Neuronal stem cell (in vitro differentiated cells): ENCODE measurements at regions not wholly inside any gene's neighbourhood (a gene's known extent, or its start where the extent isn't known, plus 50 kb on each side); places are given as distances from the start of the nearest gene placed in this dataset.

Experiments
- DNase-seq: peaks from one replicate; pipeline ENCODE4 v3.0.0-alpha.2; 2013; ENCODE audit warnings: low spot score
- H2AFZ ChIP-seq: one replicate; pipeline ENCODE4 v1.6.1; 2013; ENCODE audit warnings: mild to moderate bottlenecking, low read length, inconsistent platforms
- H2AK5ac ChIP-seq: 2 replicates; pipeline ENCODE4 v1.6.1; 2013; ENCODE audit warnings: low read depth, mild to moderate bottlenecking, inconsistent platforms, low read length, moderate library complexity, mixed read lengths
- H2BK120ac ChIP-seq: 2 replicates; pipeline ENCODE4 v1.6.1; 2013; ENCODE audit warnings: low read depth, mild to moderate bottlenecking, inconsistent platforms, low read length, moderate library complexity, mixed read lengths
- H2BK12ac ChIP-seq: one replicate; pipeline ENCODE4 v1.6.1; 2013; ENCODE audit warnings: low read length, inconsistent platforms
- H2BK15ac ChIP-seq: 2 replicates; pipeline ENCODE4 v1.6.1; 2013; ENCODE audit warnings: mild to moderate bottlenecking, low read length, inconsistent platforms, mixed read lengths
- H2BK5ac ChIP-seq: one replicate; pipeline ENCODE4 v1.6.1; 2013; ENCODE audit warnings: inconsistent platforms, mild to moderate bottlenecking, low read length, moderate library complexity
- H3K14ac ChIP-seq: one replicate; pipeline ENCODE4 v1.6.1; 2013; ENCODE audit warnings: low read length, inconsistent platforms
- H3K18ac ChIP-seq: 2 replicates; pipeline ENCODE4 v1.6.1; 2013; ENCODE audit warnings: low read length, inconsistent platforms
- H3K23ac ChIP-seq: 2 replicates; pipeline ENCODE4 v1.6.1; 2013; ENCODE audit warnings: low read depth, mild to moderate bottlenecking, mixed read lengths, low read length, inconsistent platforms; ENCODE audit not compliant: poor library complexity
- H3K27ac ChIP-seq: replicated peaks from 3 replicates; pipeline ENCODE4 v1.5.1; 2013; ENCODE audit warnings: low read length, inconsistent platforms
- H3K27me3 ChIP-seq, 3 experiments: 2 replicates each; pipeline ENCODE4 v1.6.1; 2013; ENCODE audit warnings: low read length in 3 of 3, mild to moderate bottlenecking in 2 of 3, inconsistent platforms in 1 of 3, low read depth in 1 of 3, mixed read lengths in 1 of 3, moderate library complexity in 1 of 3; ENCODE audit not compliant: control insufficient read depth in 3 of 3, insufficient read depth in 3 of 3
- H3K36me3 ChIP-seq, 2 donors: replicated peaks in 1 of 2; 2 replicates each; pipeline ENCODE4 v1.6.1; 2013; ENCODE audit warnings: low read length in 2 of 2; ENCODE audit not compliant: control insufficient read depth in 2 of 2, insufficient read depth in 2 of 2
- H3K4ac ChIP-seq: 2 replicates; pipeline ENCODE4 v1.6.1; 2013; ENCODE audit warnings: inconsistent platforms, mild to moderate bottlenecking, low read length, moderate library complexity
- H3K4me1 ChIP-seq, 2 donors: 1 replicate in 1 of 2; 2 replicates in 1 of 2; pipeline ENCODE4 v1.6.1; 2013; ENCODE audit warnings: low read length in 2 of 2, low read depth in 1 of 2; ENCODE audit not compliant: control insufficient read depth in 2 of 2, insufficient read depth in 1 of 2
- H3K4me2 ChIP-seq: one replicate; pipeline ENCODE4 v1.6.1; 2013; ENCODE audit warnings: mild to moderate bottlenecking, low read length, inconsistent platforms; ENCODE audit not compliant: insufficient read depth, poor library complexity, severe bottlenecking
- H3K4me3 ChIP-seq, 2 donors: 2 replicates each; pipeline ENCODE4 v1.5.1; 2013; ENCODE audit warnings: low read length in 2 of 2, mild to moderate bottlenecking in 2 of 2, inconsistent platforms in 1 of 2, moderate library complexity in 1 of 2
- H3K79me1 ChIP-seq: one replicate; pipeline ENCODE4 v1.6.1; 2013; ENCODE audit warnings: low read depth, mild to moderate bottlenecking, inconsistent platforms, low read length, moderate library complexity
- H3K9ac ChIP-seq: one replicate; pipeline ENCODE4 v1.6.1; 2013; ENCODE audit warnings: mild to moderate bottlenecking, low read depth, low read length, inconsistent platforms; ENCODE audit not compliant: poor library complexity
- H3K9me3 ChIP-seq, 2 donors: replicated peaks in 1 of 2; 2 replicates each; pipeline versions ENCODE3 to v1.6.1; 2013; ENCODE audit warnings: low read length in 2 of 2, mild to moderate bottlenecking in 2 of 2, inconsistent platforms in 1 of 2, low read depth in 1 of 2, mixed read lengths in 1 of 2, moderate library complexity in 1 of 2; ENCODE audit not compliant: control insufficient read depth in 2 of 2, insufficient read depth in 1 of 2
- H4K8ac ChIP-seq: one replicate; pipeline ENCODE4 v1.6.1; 2013; ENCODE audit warnings: low read depth, mild to moderate bottlenecking, inconsistent platforms, low read length, moderate library complexity
- H4K91ac ChIP-seq: one replicate; pipeline ENCODE4 v1.6.1; 2013; ENCODE audit warnings: low read length, low read depth, mild to moderate bottlenecking, inconsistent platforms; ENCODE audit not compliant: poor library complexity
- WGBS, 2 donors: extraction: QIAGEN DNeasy Blood & Tissue Kit; methylation state at CpG; one replicate each; pipeline ENCODE4 v1.1.7; 2013; ENCODE audit warnings: missing lambda C conversion rate in 2 of 2, mixed read lengths in 1 of 2; ENCODE audit not compliant: insufficient read length in 2 of 2, insufficient replicate concordance in 1 of 2; ENCODE audit errors: extremely low coverage in 2 of 2; 5-methylcytosine and 5-hydroxymethylcytosine counted together

DNA sequence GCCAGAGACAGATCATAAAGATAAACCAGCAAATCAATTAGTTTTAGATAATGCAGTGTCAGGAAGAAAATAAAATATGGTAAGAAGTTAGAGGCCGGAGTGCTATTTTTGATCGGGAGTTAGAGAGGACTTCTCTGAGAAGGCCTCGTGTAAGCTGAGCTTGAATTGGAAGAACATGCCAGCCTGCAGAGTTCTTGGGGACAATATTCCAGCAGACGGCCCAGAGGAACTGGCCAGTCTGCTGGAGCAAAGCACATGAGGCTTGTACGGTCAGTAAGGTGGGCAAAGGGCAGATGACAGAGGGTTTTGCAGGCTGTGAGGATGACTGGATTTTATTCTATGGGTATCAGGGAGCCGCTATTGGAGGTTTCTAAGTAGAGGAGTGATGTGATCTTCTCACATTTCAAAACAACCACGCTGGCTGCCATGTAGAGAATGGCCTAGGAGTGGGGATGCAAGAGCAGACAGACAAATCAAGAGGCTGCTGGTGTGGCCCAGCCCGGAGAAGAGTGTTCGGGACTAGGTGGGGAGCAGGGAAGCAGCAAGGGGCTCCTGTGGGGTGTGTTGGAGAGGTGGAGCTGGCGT, 84.0 kb downstream of the HES1 start:
- no peak overlapping the region for H2BK12ac ChIP-seq
- H3K4me1 ChIP-seq = peaks cover 0 to 4% of the 10 kb centered on the region in 2 donors
- no peak overlapping the region for H2BK15ac ChIP-seq
- peak overlapping the region; percentile 61 for H3K14ac ChIP-seq
- no peak overlapping the region for H3K23ac ChIP-seq
- H3K4me3 ChIP-seq = no peak overlapping the region
- no peak overlapping the region for H3K4me2 ChIP-seq
- H3K4ac ChIP-seq = no peak overlapping the region
- peaks cover 0 to 4% (median 0%) of the 10 kb centered on the region in 3 experiments for H3K27me3 ChIP-seq
- no peak overlapping the region for H3K18ac ChIP-seq
- no peak for DNase-seq
- no peaks in the 10 kb centered on the region for H3K79me1 ChIP-seq
- H3K27ac ChIP-seq = no peak overlapping the region
- H2AK5ac ChIP-seq = no peak overlapping the region
- no peak overlapping the region for H2AFZ ChIP-seq
- no CpG with 5 or more reads among the region's 10 CpGs for WGBS, 2 donors
- H4K8ac ChIP-seq = no peak overlapping the region
- H3K36me3 ChIP-seq = no peaks in the 10 kb centered on the region
- H3K9ac ChIP-seq = no peak overlapping the region
- no peak overlapping the region for H2BK5ac ChIP-seq
- H4K91ac ChIP-seq = no peak overlapping the region
- H2BK120ac ChIP-seq = no peak overlapping the region
- H3K9me3 ChIP-seq = no peaks in the 10 kb centered on the region

DNA sequence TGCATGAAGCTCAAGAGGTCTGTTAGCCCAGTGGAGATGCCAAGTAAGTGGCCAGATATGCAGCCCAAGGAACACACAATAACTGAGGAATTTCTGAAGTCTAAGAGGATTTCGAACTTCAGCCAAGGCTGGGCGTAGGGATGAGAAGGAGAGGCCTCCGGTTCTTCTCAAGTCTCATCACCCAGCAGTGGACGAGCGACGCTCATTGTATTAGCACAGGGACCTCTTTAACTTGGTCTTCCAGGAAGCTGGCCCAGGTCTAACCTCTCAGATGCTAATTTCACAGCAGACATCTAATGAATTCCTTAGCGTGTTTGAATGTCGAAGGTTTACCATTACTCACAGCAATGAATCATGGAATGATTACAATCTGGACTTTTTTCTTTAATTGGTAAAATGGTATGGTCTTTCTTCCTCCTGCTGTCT, 85.0 kb downstream of the HES1 start:
- Histone ChIP-seq H3K23ac (no peak overlapping the region), H3K9ac (no peak overlapping the region), H4K8ac (no peak overlapping the region), H3K14ac (no peak overlapping the region), H4K91ac (no peak overlapping the region), H3K4me2 (no peak overlapping the region), H3K79me1 (no peaks in the 10 kb centered on the region), H3K9me3 (no peaks in the 10 kb centered on the region), H2AK5ac (peak overlapping the region; percentile 19), H3K36me3 (no peaks in the 10 kb centered on the region), H3K27me3 (peaks cover 0 to 4% (median 0%) of the 10 kb centered on the region in 3 experiments), H3K4me3 (no peak overlapping the region), H2BK12ac (no peak overlapping the region), H2AFZ (no peak overlapping the region), H2BK15ac (no peak overlapping the region), H2BK5ac (no peak overlapping the region), H3K4ac (no peak overlapping the region), H2BK120ac (no peak overlapping the region), H3K27ac (no peak overlapping the region), H3K4me1 (peaks cover 0 to 7% of the 10 kb centered on the region in 2 donors), H3K18ac (no peak overlapping the region)
- DNase-seq = no peak
- no CpG with 5 or more reads among the region's 8 CpGs for WGBS, 2 donors

DNA sequence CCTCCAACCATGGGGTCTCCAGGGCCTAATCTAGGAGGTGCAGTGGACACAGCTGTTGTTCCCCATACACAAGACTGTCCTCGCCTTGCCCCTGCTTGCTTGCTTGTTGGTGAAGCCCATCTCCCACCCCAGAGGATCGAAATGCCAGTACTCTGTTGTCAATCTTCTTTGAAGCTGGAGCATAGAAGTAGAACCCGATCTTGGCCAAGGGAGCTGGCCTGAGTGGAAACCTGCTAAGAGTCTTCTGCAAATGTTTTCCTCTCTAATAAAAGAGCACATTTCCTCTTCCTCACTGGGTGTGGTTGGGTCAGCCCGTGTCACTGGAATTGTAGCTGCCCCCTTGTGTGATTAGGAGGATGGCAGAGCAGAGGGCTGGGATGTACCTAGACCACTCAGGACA, 85.4 kb downstream of the HES1 start:
- Histone ChIP-seq H2BK120ac (no peak overlapping the region), H4K8ac (no peak overlapping the region), H3K23ac (no peak overlapping the region), H3K79me1 (no peaks in the 10 kb centered on the region), H3K27me3 (peaks cover 0 to 4% (median 0%) of the 10 kb centered on the region in 3 experiments), H3K9ac (no peak overlapping the region), H2BK12ac (no peak overlapping the region), H2AK5ac (no peak overlapping the region), H3K4me3 (no peak overlapping the region), H3K18ac (no peak overlapping the region), H3K4ac (no peak overlapping the region), H3K27ac (no peak overlapping the region), H3K4me1 (peaks cover 2 to 9% of the 10 kb centered on the region in 2 donors), H3K9me3 (peaks cover 0 to 1% of the 10 kb centered on the region in 2 donors), H2BK5ac (no peak overlapping the region), H4K91ac (no peak overlapping the region), H3K4me2 (no peak overlapping the region), H3K36me3 (no peaks in the 10 kb centered on the region), H3K14ac (no peak overlapping the region), H2BK15ac (no peak overlapping the region), H2AFZ (no peak overlapping the region)
- WGBS, 2 donors = no CpG with 5 or more reads among the region's 4 CpGs
- no peak for DNase-seq

DNA sequence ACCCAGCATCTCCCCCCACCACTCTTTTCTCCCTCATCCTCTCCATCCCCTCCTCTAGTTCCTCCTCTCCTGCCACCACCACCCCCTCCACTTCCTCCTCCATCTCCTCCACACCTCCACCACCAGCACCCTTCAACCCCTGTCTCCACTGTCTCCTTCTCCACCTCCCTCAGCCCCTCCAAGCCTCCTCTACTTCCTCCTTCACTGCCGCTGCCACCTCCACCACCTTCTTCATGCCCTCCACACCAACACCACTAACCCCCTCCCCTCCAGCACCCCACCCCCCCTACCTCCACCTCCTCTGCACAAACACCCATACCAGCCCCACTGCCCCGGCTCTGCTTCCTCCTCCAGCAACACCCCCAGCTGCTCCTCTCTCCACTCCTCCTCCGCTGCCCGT, 88.0 kb downstream of the HES1 start:
- H3K4me2 ChIP-seq = no peak overlapping the region
- no peaks in the 10 kb centered on the region for H3K79me1 ChIP-seq
- no peak overlapping the region for H4K91ac ChIP-seq
- H2BK15ac ChIP-seq = no peak overlapping the region
- DNase-seq = no peak
- peaks cover 0 to 7% of the 10 kb centered on the region in 2 donors for H3K9me3 ChIP-seq
- no peak overlapping the region for H3K27ac ChIP-seq
- no peak overlapping the region for H2AK5ac ChIP-seq
- no peak overlapping the region for H2BK120ac ChIP-seq
- H3K4me3 ChIP-seq = no peak overlapping the region
- peaks cover 0 to 4% (median 0%) of the 10 kb centered on the region in 3 experiments for H3K27me3 ChIP-seq
- WGBS, 2 donors = no CpG with 5 or more reads among the region's 4 CpGs
- H3K4ac ChIP-seq = no peak overlapping the region
- H3K14ac ChIP-seq = no peak overlapping the region
- H4K8ac ChIP-seq = no peak overlapping the region
- H3K4me1 ChIP-seq = peaks cover 4 to 9% of the 10 kb centered on the region in 2 donors
- H3K23ac ChIP-seq = no peak overlapping the region
- no peak overlapping the region for H2BK5ac ChIP-seq
- H3K9ac ChIP-seq = no peak overlapping the region
- H2BK12ac ChIP-seq = no peak overlapping the region
- H3K18ac ChIP-seq = no peak overlapping the region
- no peaks in the 10 kb centered on the region for H3K36me3 ChIP-seq
- H2AFZ ChIP-seq = no peak overlapping the region
